NT2/D1 (cell line): ENCODE measurements at regions not wholly inside any gene's neighbourhood (a gene's known extent, or its start where the extent isn't known, plus 50 kb on each side); places are given as distances from the start of the nearest gene placed in this dataset.
"Not testable (repeated sequence)": the region's sequence is repeated elsewhere in the genome, so short reads cannot be mapped to it uniquely, and the experiment has no call there.

Source experiments
- DNase-seq: peaks from one replicate; pipeline ENCODE4 v3.0.0-alpha.2; 2011; ENCODE audit warnings: low read depth, low spot score
- H3K27me3 ChIP-seq: 2 replicates; pipeline ENCODE4 v1.6.0; 2011; ENCODE audit warnings: mild to moderate bottlenecking; ENCODE audit not compliant: insufficient read length, insufficient read depth
- H3K36me3 ChIP-seq: 2 replicates; pipeline ENCODE4 v1.6.1; 2011; ENCODE audit warnings: mild to moderate bottlenecking, low read length, mixed read lengths; ENCODE audit not compliant: insufficient read depth, insufficient read length
- H3K4me1 ChIP-seq: 2 replicates; pipeline ENCODE4 v1.5.1; 2011; ENCODE audit not compliant: insufficient read depth, insufficient read length
- H3K4me3 ChIP-seq: 2 replicates; pipeline ENCODE4 v1.5.1; 2011; ENCODE audit warnings: low read depth; ENCODE audit not compliant: insufficient read length
- H3K9ac ChIP-seq: 2 replicates; pipeline ENCODE4 v1.6.0; 2011; ENCODE audit warnings: low read depth; ENCODE audit not compliant: insufficient read length
- H3K9me3 ChIP-seq: 2 replicates; pipeline ENCODE4 v1.5.1; 2011; ENCODE audit warnings: mild to moderate bottlenecking, low read length; ENCODE audit not compliant: insufficient read depth
- SUZ12 ChIP-seq: IDR thresholded peaks from 2 replicates; pipeline ENCODE4 v1.6.1; 2011; ENCODE audit not compliant: insufficient read length, insufficient read depth; ENCODE audit errors: extremely low read depth
- YY1 ChIP-seq: IDR thresholded peaks from 2 replicates; pipeline ENCODE4 v1.6.1; 2011; ENCODE audit not compliant: insufficient read length, insufficient read depth
- ZNF274 ChIP-seq: IDR thresholded peaks from 2 replicates; pipeline ENCODE4 v1.6.1; 2011; ENCODE audit warnings: mild to moderate bottlenecking, low read depth, low read length

GRCh38 chr12:125346362-125346761 lies 281.1 kb downstream of the AACS start:
- Histone ChIP-seq H3K4me1 (no peaks in the 10 kb centered on the region), H3K36me3 (no peaks in the 10 kb centered on the region), H3K4me3 (no peak overlapping the region), H3K27me3 (no peaks in the 10 kb centered on the region), H3K9ac (no peak overlapping the region), H3K9me3 (no peaks in the 10 kb centered on the region)
- DNase-seq = no peak
- TF ChIP-seq YY1 (no peak), ZNF274 (no peak), SUZ12 (no peak)

DNA sequence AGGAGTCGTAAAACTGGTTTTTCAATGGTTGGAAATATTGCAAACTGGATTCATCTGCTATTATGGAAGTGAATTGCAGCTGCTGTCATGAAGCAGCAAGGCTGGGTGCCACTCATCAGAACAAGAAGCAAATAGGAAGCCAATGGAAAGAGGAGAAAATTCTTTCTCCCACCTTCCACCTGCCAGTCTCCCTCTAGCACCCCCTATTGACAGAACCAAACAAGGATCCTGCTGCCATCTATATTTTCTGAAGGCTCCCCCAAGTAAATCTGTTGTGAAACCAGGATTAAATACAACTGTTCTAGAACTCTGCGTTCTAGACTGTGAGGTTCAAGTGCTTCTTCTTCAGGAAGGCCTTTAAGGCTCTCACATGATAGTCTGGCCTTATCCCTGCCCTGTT lies 286.6 kb downstream of the AACS start:
- Histone ChIP-seq H3K9ac (no peak overlapping the region), H3K4me3 (no peak overlapping the region), H3K27me3 (no peaks in the 10 kb centered on the region), H3K9me3 (peaks cover 10% of the 10 kb centered on the region; the same call in 1 of the 2 replicates), H3K4me1 (no peaks in the 10 kb centered on the region), H3K36me3 (no peaks in the 10 kb centered on the region)
- DNase-seq = no peak
- TF ChIP-seq ZNF274 = no peak
- TF ChIP-seq SUZ12 = no peak
- no peak for TF ChIP-seq YY1

DNA sequence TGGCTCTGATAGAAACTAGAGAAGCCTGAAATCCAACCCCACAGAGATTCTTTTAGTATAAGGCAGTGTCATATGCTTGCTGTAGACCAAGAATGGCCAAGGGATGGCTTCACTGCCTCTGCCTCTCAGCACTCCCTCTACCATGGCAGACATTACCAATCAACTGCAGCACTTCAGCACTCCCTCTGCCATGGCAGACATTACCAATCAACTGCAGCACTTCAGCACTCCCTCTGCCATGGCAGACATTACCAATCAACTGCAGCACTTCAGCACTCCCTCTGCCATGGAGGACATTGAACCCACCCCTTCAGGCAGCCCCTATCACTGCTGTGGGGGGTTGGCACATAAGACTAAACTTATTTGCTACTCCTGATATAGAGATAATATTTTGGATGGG lies 287.8 kb downstream of the AACS start:
- H3K9ac ChIP-seq, H3K4me1 ChIP-seq, H3K9me3 ChIP-seq, H3K27me3 ChIP-seq, DNase-seq, H3K36me3 ChIP-seq, H3K4me3 ChIP-seq: not testable (repeated sequence)

- Histone ChIP-seq H3K4me3 (no peak overlapping the region), H3K36me3 (no peaks in the 10 kb centered on the region), H3K4me1 (no peaks in the 10 kb centered on the region), H3K27me3 (no peaks in the 10 kb centered on the region), H3K9me3 (peaks cover 10% of the 10 kb centered on the region; the same call in 1 of the 2 replicates), H3K9ac (no peak overlapping the region)
- no peak for DNase-seq
- TF ChIP-seq YY1 (no peak), SUZ12 (no peak), ZNF274 (no peak)
Measured at GRCh38 chr12:125353871-125354270, 288.6 kb downstream of the AACS start.

DNA sequence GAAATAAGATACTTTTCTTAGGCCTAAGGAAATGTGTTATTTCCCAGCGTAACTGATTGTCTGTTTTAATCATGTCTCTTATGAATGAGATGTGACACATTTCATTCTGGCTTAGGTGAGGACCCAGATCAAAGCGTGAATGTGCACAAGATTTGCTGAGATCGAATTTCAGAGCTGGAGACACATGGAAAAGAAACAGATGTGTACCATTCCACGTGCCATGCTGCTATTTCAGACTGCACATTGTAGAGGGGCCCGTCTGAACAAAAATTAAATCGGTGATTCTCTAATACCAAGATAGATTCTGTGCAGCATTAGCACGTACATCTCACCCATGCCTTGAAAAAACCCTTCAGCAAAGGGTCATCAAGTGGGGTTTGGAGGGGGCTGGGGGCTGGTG lies 290.4 kb downstream of the AACS start:
- Histone ChIP-seq H3K36me3 (no peaks in the 10 kb centered on the region), H3K9ac (no peak overlapping the region), H3K4me3 (no peak overlapping the region), H3K9me3 (peaks cover 10% of the 10 kb centered on the region; the same call in 1 of the 2 replicates), H3K4me1 (no peaks in the 10 kb centered on the region), H3K27me3 (no peaks in the 10 kb centered on the region)
- TF ChIP-seq ZNF274 (no peak), YY1 (no peak), SUZ12 (no peak)
- DNase-seq = no peak

DNA sequence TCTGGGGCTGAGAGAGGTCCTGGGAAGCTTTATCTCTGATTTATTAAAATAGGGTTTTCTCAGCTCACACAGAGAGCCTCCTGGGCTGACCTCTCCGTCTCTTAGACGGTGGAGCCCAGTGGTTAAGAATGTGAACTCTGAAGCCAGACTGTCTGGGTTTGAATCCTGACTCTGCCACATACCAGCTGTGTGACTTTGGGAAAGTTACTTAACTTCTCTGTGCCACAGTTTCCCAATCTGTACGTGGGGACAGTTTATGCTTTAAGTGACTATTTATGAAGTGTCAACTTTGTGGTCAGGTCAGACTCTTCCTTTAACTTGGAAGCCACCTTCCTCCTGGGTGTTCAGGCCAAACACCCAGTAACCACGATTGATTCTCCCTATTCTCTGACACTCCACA lies 290.9 kb downstream of the AACS start:
- DNase-seq = no peak
- H3K4me3 ChIP-seq = no peak overlapping the region
- TF ChIP-seq ZNF274 (no peak), SUZ12 (no peak), YY1 (no peak)
- no peaks in the 10 kb centered on the region for H3K36me3 ChIP-seq
- H3K4me1 ChIP-seq = no peaks in the 10 kb centered on the region
- H3K27me3 ChIP-seq = no peaks in the 10 kb centered on the region
- H3K9me3 ChIP-seq = peaks cover 10% of the 10 kb centered on the region; the same call in 1 of the 2 replicates
- no peak overlapping the region for H3K9ac ChIP-seq

DNA sequence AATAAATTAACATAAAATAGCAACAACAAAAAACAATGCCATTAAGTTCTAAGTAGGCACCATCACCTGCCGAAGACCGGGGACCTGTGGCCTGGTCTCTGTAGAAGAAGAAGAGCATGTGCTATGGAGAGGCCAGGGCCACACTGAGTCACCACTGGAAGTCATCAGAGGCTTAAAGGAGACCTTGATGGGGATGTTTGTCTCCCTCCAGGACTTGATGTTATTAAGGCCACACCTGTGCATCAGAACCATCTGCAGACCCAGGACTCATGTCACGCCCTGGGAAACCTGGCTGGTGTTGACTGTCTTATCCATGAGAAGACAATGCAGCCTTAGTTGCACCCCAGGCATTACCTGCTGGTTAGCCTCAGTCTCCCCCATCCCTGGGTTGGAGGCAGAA lies 292.3 kb downstream of the AACS start:
- no peaks in the 10 kb centered on the region for H3K27me3 ChIP-seq
- TF ChIP-seq ZNF274 (no peak), SUZ12 (no peak), YY1 (no peak)
- H3K36me3 ChIP-seq = no peaks in the 10 kb centered on the region
- H3K9ac ChIP-seq = no peak overlapping the region
- no peak overlapping the region for H3K4me3 ChIP-seq
- no peaks in the 10 kb centered on the region for H3K4me1 ChIP-seq
- DNase-seq = no peak
- peaks cover 7% of the 10 kb centered on the region; the same call in 1 of the 2 replicates for H3K9me3 ChIP-seq

DNA sequence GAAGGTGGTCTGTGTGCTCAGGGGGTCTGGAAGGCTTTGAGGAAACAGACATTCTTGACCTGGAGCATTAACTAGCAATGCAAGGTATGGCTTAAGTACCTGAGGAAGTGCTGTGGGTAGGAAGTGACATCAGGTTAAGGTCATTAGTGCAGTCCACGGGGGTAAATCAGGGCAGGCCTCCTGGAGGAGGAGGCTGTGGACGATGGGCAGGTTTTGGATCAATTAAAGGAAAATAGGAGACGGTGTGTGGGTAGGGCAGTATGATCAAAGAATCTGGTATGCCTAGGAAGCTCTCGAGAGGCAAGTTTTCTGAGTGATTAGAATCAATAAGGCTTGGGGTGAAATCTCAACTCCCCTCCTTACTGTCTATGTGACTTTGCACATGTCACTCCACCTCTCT lies 295.3 kb downstream of the AACS start:
- H3K4me3 ChIP-seq = no peak overlapping the region
- no peak overlapping the region for H3K9ac ChIP-seq

More for the DNA sequence above, 295.3 kb downstream of the AACS start:
- H3K9me3 ChIP-seq = no peaks in the 10 kb centered on the region
- no peaks in the 10 kb centered on the region for H3K36me3 ChIP-seq
- H3K27me3 ChIP-seq = no peaks in the 10 kb centered on the region
- no peak for DNase-seq
- TF ChIP-seq ZNF274 (no peak), SUZ12 (no peak), YY1 (no peak)
- no peaks in the 10 kb centered on the region for H3K4me1 ChIP-seq
